ENCODE measurements at regions not wholly inside any gene's neighbourhood (a gene's known extent, or its start where the extent isn't known, plus 50 kb on each side); places are given as distances from the start of the nearest gene placed in this dataset.

- DNase-seq (ENCODE audit: extremely low read depth, low read depth, low spot score): no peak
Observed at GRCh38 chr12:24608108-24608507, 340.8 kb downstream of the BCAT1 start.

DNA sequence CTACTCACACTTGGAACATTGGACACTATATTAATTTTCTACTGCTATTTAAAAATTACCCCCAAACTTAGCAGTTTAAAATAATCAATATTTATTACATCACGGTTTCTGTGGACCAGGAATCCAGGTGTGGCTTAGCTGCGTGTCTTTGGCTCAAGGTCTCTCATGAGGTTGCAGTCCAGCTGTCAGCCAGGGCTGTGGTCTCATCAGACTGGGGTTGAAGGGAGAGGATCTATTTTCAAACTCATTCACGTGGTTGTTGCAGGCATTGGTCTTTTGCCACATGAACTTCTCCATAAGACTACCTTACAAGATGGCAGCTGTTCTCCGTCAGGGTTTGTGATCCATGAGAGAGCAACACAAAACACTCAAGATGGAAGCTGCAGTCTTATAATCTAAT is 343.0 kb downstream of the BCAT1 start:
- DNase-seq (ENCODE audit: extremely low read depth, low read depth, low spot score): no peak

DNA sequence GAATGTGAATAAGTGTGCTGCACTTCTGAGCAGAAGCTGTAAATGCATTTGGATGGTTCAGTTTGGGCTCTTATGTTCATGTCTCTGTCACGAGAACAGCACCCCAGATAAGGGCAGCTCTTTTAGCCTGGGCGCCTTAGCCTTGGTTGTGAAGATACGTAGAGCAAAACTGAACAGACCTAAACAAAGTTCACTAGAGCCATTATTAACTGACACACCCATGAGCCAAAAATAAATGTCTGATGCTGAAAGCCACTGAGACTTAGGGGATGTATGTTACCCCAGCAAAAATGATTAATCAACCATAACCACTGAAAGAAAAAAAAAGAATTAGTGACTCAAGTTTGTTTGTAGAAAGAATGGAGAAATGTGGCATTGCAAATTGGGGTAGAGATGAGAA is 343.4 kb downstream of the BCAT1 start:
- DNase-seq (ENCODE audit: extremely low read depth, low read depth, low spot score): no peak

DNA sequence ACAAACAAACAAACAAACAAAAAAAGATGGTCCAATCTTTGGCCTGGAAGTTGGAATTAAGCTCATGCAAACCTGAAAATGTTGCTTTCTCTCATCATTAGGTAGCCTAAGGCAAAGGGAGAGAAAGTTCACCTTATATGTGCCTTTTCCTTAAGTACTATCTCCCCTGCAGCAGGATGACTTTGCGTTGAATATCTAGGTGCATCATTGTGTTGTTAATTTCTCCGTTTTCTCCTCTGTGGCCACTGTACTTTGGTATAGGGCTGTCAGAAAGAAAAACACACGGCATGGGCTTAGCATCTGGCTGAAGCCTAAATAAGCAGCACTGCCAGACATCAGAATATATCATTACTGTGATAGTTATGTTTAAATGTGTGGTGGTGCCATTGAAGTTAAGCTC is 345.5 kb downstream of the BCAT1 start:
- DNase-seq (ENCODE audit: extremely low read depth, low read depth, low spot score): no peak

DNA sequence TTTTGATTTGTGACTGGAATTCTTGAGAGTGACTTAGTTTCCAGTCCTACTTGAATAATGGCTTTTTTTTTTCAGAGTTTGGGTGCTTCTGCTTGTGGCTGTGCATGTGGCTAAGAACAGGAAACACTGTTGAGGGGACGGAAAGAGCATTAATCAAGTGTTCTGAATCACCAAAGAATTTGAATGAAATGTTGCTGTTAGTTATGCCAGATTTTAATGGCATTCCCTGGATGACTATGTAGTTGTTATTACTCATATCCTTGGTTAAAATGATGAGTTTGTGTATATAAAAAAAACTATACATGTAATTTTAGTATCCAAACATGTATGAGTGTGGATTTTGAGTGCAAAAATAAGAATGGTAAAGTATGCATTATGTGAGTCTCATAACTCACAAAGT is 347.9 kb downstream of the BCAT1 start:
- peak; percentile 78 for DNase-seq (ENCODE audit: extremely low read depth, low read depth, low spot score)

- no peak for DNase-seq (ENCODE audit: extremely low read depth, low read depth, low spot score)
Observed at GRCh38 chr12:24600551-24600950, 348.4 kb downstream of the BCAT1 start.

DNA sequence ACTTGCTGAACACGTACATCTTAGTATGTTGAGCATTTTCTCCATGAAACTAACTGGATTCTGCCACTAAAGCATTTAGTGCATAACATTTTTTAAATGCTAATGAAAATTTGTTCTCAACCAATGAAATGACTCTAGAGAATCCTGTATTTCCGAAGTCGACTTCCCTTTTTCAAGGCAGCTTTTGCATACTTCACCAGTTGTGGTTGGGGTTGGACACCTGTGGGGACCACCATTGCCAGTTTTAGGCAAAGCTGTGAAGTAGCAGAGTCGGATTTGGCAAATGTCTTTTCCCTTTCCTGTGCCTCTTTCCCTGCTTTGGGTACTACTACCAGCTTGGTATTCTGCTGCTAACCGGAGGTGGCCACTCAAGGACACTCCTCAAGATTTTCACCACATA is 349.2 kb downstream of the BCAT1 start:
- DNase-seq (ENCODE audit: extremely low read depth, low read depth, low spot score): no peak

DNA sequence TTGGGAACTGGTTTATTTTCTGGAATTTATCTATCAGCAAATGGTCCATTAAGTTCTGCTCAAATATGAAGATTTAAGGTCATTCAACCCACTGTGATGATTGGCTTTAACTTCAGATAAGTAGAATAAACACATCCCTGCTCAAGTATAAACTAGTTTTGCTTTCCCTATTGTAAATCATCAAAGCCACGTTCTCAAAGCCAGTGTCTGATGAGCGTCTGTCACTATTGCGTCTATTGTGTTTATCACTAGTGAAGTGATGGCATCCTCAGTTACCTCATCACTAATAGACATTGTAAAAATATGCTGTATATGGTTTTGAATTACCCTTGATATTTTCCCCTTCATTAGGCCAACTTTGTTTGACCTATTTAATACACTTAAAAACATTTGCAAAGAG is 351.3 kb downstream of the BCAT1 start:
- no peak for DNase-seq (ENCODE audit: extremely low read depth, low read depth, low spot score)

- DNase-seq (ENCODE audit: extremely low read depth, low read depth, low spot score): peak; percentile 42
Observed at GRCh38 chr12:24596768-24597388, 352.0 kb downstream of the BCAT1 start.

DNA sequence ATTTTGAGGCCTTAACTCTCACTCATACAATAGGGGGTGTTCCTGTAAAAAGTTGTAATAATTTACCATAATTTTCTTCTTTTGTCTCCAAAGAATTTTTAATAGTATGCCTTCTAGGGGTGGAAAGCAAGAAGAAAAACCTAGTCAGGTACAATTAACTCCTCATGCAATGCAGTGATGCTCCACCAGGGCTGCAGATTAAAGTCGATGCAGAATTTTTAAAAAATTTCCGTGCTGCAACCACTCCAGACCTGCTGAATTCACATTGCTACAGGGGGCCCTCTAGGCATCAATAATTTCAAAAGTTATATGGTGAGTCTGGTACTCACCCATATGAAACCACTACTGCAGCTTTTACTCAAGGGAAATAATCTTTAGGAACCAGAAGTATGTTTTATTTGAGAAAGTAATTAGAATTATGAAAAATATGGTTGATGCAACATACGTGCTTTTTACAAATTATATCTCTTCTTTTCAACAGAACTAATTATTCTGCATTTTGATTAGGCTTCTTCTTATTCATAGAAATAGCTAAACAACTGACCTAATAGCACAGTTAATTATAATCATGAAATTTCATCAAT is 353.2 kb downstream of the BCAT1 start:
- DNase-seq (ENCODE audit: extremely low read depth, low read depth, low spot score): no peak

- no peak for DNase-seq (ENCODE audit: extremely low read depth, low read depth, low spot score)
Observed at GRCh38 chr12:24591715-24592440, 357.0 kb downstream of the BCAT1 start.

- DNase-seq (ENCODE audit: extremely low read depth, low read depth, low spot score): no peak
Observed at GRCh38 chr12:24591079-24591626, 357.7 kb downstream of the BCAT1 start.

GRCh38 chr12:24586293-24586692 is 362.6 kb downstream of the BCAT1 start:
- no peak for DNase-seq (ENCODE audit: extremely low read depth, low read depth, low spot score)

GRCh38 chr12:24584032-24584675 is 364.7 kb downstream of the BCAT1 start:
- no peak for DNase-seq (ENCODE audit: extremely low read depth, low read depth, low spot score)

GRCh38 chr12:24582954-24583601 is 365.8 kb downstream of the BCAT1 start:
- no peak for DNase-seq (ENCODE audit: extremely low read depth, low read depth, low spot score)

DNA sequence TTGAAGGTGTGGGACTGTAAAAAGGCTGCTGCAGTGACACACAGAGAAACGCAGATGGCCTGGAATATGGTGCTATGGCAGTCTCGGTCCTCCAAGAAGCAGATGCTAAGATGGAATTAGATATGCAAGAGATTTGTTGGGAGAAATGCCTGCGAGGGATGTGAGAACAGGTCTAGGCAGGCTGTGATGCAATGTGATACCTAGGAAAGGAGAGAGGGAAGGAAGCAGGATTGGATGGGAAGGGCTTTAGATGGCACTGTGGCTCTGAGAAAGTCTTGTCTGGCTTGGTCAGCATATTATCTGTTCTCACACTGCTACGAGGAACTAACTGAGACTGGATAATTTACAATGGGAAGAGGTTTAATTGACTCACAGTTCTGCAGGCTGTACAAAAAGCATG is 374.4 kb downstream of the BCAT1 start:
- no peak for DNase-seq (ENCODE audit: extremely low read depth, low read depth, low spot score)

- DNase-seq (ENCODE audit: extremely low read depth, low read depth, low spot score): no peak
Observed at GRCh38 chr12:24573621-24574020, 375.3 kb downstream of the BCAT1 start.

DNA sequence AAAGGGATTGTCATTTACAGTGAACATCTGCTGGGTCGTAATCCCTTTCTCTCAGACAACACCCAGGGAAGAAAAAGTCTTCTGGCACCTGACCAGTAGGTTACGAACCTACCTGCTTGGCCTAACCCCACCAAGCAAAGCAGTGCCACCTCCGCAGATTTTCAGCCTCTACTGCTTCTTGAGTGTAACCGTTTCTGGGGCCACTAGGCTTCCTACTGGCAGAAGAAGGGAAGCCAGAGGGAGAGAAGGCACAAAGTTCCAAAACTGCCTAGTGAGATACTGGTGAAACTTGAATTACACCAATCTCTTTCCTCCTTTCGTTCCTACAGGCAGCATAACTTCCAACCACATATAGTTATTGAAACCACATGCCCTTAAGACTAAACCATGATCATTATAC is 383.6 kb downstream of the BCAT1 start:
- no peak for DNase-seq (ENCODE audit: extremely low read depth, low read depth, low spot score)

GRCh38 chr12:24562771-24563431 is 386.0 kb downstream of the BCAT1 start:
- no peak for DNase-seq (ENCODE audit: extremely low read depth, low read depth, low spot score)

Measured in glomerular endothelial cell (primary cell).